ENCODE measurements at regions not wholly inside any gene's neighbourhood (a gene's known extent, or its start where the extent isn't known, plus 50 kb on each side); places are given as distances from the start of the nearest gene placed in this dataset.
"Not testable (repeated sequence)": the region's sequence is repeated elsewhere in the genome, so short reads cannot be mapped to it uniquely, and the experiment has no call there.

DNA sequence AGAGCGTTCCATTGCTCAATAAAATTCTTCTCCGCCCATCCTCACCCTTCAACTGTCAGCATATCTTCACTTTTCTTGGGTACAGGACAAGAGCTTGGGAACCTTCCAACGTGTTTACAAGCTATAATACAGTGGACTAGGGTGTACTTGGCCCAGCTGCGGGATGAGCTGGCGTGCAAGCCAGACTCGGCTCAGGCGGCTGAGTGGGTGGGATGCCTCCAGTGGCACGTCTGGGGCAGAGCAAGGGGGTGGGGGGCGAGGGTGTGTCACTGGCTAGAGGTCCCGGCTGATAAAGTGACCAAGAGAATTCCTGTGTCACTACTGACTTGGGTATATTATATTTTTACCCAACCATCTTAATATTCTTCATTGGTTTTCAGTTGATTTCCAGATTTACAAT lies 179.7 kb downstream of the EVA1A start:
- FAIRE-seq: no peak

- FAIRE-seq: no peak
Observed at GRCh38 chr2:75379476-75380210, 180.3 kb upstream of the TACR1 start.

DNA sequence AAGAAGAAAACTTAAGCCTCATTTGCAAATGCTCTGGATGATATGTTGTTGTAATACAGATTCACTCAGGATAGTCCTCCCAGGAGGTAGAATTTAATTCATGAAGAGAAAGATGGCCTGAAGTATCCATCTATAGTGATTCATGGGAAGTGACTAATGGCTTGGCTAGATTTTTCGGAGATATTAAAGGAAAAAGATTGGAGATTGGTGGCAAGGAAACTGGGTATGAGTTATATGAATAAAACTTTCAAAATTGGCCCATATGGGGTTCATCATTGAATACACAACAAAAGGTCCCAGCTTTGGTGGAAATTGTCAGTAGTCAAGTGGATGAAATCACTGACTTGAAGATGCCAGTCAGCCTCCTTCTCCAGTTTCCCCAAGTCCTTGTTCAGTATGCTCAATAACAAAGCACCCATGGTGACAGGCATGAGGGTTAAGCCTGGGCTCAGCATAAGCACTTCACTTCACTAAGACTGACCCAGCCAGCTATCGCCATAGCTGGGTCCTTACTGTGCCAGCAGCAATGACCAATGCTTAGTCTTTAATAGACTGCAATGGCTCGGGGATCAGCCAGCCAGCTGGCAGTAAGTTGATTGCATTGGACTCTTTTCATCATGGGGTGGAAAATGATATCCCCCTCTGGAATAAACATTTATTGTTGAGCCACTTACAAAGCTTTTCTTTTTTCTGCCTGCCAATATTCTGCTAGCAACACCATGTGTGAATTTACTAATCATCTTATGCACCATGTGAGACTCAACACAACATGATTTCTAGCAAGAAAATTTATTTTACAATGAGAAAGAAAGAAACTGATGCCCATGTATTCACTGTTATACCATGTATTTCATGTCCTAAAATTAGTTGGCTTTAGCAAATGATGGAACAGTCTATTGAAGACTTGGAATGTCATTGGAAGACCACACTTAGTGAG lies 176.6 kb upstream of the TACR1 start:
- no peak for FAIRE-seq

- not testable (repeated sequence) for FAIRE-seq
Observed at GRCh38 chr2:75374414-75374957, 175.2 kb upstream of the TACR1 start.

GRCh38 chr2:75367401-75367800 lies 168.1 kb upstream of the TACR1 start:
- no peak for FAIRE-seq

DNA sequence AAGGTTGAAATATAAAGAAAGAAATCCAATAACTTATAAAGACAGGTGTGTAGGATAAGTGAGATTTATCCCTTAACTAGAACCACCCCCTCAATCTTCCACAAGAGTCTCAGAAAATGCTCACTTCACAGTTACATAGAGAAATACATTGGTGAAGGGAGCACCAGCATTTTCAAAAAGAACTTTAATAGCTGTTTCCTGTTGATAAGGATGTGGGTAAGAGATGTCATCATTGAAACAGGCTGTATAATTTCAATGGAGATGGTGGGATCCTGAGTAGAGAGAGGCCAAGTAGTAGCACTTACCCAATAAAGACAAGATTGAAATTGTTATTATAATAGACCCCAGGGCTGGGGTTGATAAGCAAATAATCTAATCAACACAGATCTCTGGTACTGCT lies 162.2 kb upstream of the TACR1 start:
- FAIRE-seq: no peak

- no peak for FAIRE-seq
Observed at GRCh38 chr2:75360945-75361344, 161.6 kb upstream of the TACR1 start.

DNA sequence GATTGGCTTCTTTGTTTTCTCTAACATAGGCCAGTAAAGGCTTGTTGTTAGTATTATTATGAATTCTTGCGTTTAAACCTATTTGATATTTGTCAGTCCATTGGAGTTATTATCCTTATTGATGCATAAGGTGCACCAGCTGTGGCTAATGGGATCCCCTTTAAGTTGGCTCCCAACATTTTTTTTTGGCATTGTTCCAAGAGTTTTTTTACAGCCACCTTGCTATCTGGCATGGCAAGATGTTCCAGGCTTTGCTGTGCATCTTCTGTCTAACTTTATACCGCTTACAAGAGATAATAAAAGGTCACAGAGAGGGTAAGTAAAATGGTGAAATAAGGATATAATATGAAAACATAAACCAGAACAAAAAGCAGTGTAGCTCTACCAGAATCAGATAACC lies 157.5 kb upstream of the TACR1 start:
- FAIRE-seq: no peak

DNA sequence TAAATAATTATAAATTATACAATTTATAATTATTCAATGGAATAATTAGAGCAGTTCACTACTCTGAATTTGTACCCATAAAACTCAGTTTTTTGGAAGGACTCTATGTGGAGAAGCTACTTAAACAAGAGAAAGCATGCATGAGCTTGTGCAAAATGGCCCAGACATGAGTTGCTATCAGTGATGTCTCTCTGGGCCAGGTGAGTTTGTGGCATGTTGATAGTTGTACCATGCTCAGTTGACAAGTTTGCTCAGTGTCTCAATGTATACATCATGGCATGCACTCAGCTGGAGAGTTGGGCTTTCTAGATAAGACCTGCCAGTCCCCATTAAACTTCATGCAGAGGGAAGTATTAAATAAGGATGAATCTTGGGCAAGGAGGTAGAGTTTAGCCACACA lies 153.8 kb upstream of the TACR1 start:
- no peak for FAIRE-seq

GRCh38 chr2:75348307-75348706 lies 149.0 kb upstream of the TACR1 start:
- no peak for FAIRE-seq

- no peak for FAIRE-seq
Observed at GRCh38 chr2:75344146-75344545, 144.8 kb upstream of the TACR1 start.

DNA sequence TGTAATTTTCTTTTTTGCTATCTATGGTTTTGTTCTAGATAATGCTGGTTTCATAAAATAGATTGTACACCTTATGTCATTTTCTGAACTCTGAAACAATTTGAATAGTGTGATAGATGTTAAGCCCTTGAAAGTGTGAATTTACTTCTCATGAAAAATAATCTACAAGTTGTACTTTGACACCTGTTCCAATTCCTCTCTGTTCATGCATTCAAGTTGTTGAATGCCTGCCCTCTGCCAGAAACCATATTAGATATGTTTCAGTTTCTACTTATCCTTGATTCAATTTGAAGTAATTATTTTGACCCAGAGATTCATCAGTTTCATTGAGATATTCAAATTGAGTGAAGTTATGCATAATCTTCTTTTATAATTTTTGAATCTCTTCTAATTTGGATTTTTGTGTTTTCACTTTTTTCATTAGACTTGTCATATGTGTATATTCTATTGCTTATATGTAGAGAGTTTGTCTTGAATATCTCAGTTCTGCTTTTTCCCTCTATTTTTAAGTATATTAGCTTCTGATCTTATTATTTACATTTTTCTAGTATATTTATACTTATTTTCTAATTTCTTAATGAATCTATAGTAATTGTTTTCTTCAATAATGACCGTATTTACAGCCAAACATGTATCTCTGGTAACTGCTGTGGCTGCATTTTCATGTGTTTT lies 143.3 kb upstream of the TACR1 start:
- FAIRE-seq: no peak

DNA sequence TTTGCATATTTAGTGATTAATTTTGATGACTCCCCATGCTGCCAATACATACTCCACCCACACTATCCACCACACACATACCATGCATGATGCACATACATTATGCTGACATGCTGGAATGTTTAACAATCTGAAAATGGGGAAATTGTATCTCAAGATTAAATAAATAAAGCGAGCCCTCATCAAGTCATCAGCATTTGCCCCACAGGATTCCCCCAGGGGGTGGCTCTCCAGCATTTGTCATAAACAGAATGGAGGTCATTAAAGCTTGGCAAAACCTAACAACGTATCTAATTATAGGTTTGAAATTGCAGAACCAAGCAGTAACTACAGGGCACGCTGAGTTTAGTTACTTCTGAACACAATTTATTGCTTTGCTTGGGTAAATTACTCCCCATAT lies 141.2 kb upstream of the TACR1 start:
- FAIRE-seq: no peak

DNA sequence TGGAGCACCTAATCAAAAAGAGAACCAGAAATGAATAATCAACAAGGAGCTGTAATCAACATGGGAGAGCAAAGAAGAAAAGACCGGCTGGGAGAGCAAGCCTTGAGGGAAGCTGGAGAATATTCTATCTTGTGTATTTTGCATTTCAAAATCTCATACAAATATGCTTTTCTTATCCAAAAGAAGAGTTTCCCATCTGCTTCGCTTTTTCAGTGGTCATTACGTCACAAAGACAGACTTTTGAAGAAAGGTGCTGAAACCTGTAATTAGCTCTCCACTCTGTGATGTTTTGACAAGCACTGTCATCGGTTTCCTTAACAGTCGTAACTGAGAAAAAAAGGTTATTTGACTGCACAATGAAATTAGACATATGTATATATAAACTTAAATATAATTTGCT lies 139.1 kb upstream of the TACR1 start:
- FAIRE-seq: no peak

GRCh38 chr2:75337619-75338018 lies 138.3 kb upstream of the TACR1 start:
- FAIRE-seq: no peak

GRCh38 chr2:75337016-75337415 lies 137.7 kb upstream of the TACR1 start:
- FAIRE-seq: no peak

GRCh38 chr2:75336451-75336850 lies 137.1 kb upstream of the TACR1 start:
- no peak for FAIRE-seq

- FAIRE-seq: no peak
Observed at GRCh38 chr2:75334076-75334475, 134.8 kb upstream of the TACR1 start.

- no peak for FAIRE-seq
Observed at GRCh38 chr2:75333646-75334045, 134.3 kb upstream of the TACR1 start.

DNA sequence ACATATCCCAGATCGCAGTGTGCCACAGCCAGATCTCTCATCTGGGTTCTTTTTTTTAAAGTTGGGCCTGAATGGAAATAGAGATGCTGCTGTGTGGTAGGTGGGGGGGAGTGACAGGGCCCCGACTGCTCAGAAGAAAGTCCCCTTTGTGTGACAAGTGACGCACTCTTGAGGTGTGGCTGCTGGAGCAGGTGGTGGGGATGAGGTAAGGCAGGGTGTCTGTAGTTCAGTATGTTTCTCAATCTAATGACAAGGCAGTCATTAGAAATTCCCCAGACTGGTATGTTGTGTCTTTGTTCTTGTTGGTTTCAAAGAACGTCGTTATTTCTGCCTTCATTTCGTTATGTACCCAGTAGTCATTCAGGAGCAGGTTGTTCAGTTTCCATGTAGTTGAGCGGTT lies 128.8 kb upstream of the TACR1 start:
- no peak for FAIRE-seq

- no peak for FAIRE-seq
Observed at GRCh38 chr2:75327334-75327733, 128.0 kb upstream of the TACR1 start.

DNA sequence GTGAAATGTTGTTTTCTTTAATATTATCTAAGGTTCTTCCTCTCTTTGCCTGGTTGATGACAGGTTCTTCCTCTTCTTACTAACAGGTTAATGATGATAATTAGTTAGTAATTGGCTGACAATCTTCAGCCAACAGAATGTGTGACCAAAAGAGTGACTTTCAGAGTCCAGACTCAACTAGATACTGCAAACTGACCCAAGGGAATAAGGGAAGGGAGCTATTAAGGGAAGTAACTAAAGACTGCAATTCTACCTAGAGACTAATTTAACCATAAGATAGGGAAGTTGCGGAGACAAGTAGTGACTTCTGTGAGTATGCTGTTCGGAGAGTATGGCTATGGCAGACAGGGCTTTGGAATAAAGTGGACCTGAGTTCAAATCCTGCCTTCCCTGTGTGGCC lies 127.3 kb upstream of the TACR1 start:
- FAIRE-seq: no peak

DNA sequence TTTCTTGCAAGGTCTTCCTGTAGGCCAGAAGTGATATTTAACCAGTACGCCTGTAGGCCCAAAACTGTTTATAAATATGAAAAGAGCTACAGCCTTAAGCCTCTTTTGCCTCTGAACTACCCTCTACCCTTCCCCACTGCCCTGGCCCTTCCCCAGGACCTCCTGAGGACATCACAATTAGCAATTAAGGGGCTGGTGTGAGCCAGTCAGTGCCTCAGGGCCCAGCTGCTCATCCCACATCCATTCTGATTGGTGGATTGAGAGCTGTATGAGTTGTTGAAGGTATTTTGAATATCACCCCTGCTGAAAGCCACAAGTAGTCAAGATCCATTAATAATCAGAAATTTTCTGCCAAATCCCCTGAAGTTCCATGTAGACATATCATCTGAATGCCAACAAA lies 126.3 kb upstream of the TACR1 start:
- FAIRE-seq: no peak

All from colon (tissue), 2 donors.